Neuron (in vitro differentiated cells): ENCODE measurements at regions not wholly inside any gene's neighbourhood (a gene's known extent, or its start where the extent isn't known, plus 50 kb on each side); places are given as distances from the start of the nearest gene placed in this dataset.

Source experiments
- H2AFZ ChIP-seq: one replicate; pipeline ENCODE4 v1.6.1; 2013; ENCODE audit warnings: low read depth, mild to moderate bottlenecking, inconsistent platforms, low read length, moderate library complexity
- H3K27me3 ChIP-seq: one replicate; pipeline ENCODE4 v1.6.1; 2013; ENCODE audit warnings: low read length; ENCODE audit not compliant: insufficient read depth
- H3K36me3 ChIP-seq: one replicate; pipeline ENCODE4 v1.6.1; 2013; ENCODE audit warnings: low read length; ENCODE audit not compliant: insufficient read depth
- H3K4me1 ChIP-seq: one replicate; pipeline ENCODE4 v1.6.1; 2013; ENCODE audit warnings: low read length; ENCODE audit not compliant: insufficient read depth
- H3K4me3 ChIP-seq: 2 replicates; pipeline ENCODE4 v1.5.1; 2013; ENCODE audit warnings: mild to moderate bottlenecking, low read length, moderate library complexity
- H3K9me3 ChIP-seq: one replicate; pipeline ENCODE4 v1.6.1; 2013; ENCODE audit warnings: low read length

GRCh38 chr17:13337864-13338371 is 263.8 kb downstream of the HS3ST3A1 start:
- Histone ChIP-seq H3K36me3 (no peaks in the 10 kb centered on the region), H3K27me3 (no peaks in the 10 kb centered on the region), H3K9me3 (no peaks in the 10 kb centered on the region), H2AFZ (peak overlapping the region; percentile 82), H3K4me1 (peaks cover 7% of the 10 kb centered on the region), H3K4me3 (peak overlapping the region; percentile 55)

GRCh38 chr17:13337151-13337550 is 264.6 kb downstream of the HS3ST3A1 start:
- Histone ChIP-seq H2AFZ (no peak overlapping the region), H3K4me1 (peaks cover 7% of the 10 kb centered on the region), H3K36me3 (no peaks in the 10 kb centered on the region), H3K27me3 (no peaks in the 10 kb centered on the region), H3K4me3 (no peak overlapping the region), H3K9me3 (no peaks in the 10 kb centered on the region)

GRCh38 chr17:13334374-13334773 is 267.4 kb downstream of the HS3ST3A1 start:
- Histone ChIP-seq H3K4me3 (no peak overlapping the region), H3K36me3 (no peaks in the 10 kb centered on the region), H3K4me1 (peaks cover 7% of the 10 kb centered on the region), H2AFZ (no peak overlapping the region), H3K9me3 (no peaks in the 10 kb centered on the region), H3K27me3 (no peaks in the 10 kb centered on the region)

- H3K27me3 ChIP-seq, result no peaks in the 10 kb centered on the region
- no peak overlapping the region for H2AFZ ChIP-seq
- no peak overlapping the region for H3K4me3 ChIP-seq
- H3K9me3 ChIP-seq, result no peaks in the 10 kb centered on the region
- no peaks in the 10 kb centered on the region for H3K36me3 ChIP-seq
- peaks cover 7% of the 10 kb centered on the region for H3K4me1 ChIP-seq
Observed at GRCh38 chr17:13333661-13334060, 268.1 kb downstream of the HS3ST3A1 start.

GRCh38 chr17:13332207-13332606 is 269.5 kb downstream of the HS3ST3A1 start:
- no peaks in the 10 kb centered on the region for H3K4me1 ChIP-seq
- no peaks in the 10 kb centered on the region for H3K9me3 ChIP-seq
- no peak overlapping the region for H3K4me3 ChIP-seq
- H3K36me3 ChIP-seq, result no peaks in the 10 kb centered on the region
- H2AFZ ChIP-seq, result no peak overlapping the region
- H3K27me3 ChIP-seq, result no peaks in the 10 kb centered on the region

GRCh38 chr17:13329421-13329820 is 272.3 kb downstream of the HS3ST3A1 start:
- no peak overlapping the region for H2AFZ ChIP-seq
- no peaks in the 10 kb centered on the region for H3K27me3 ChIP-seq
- no peaks in the 10 kb centered on the region for H3K36me3 ChIP-seq
- no peaks in the 10 kb centered on the region for H3K9me3 ChIP-seq
- H3K4me1 ChIP-seq, result no peaks in the 10 kb centered on the region
- no peak overlapping the region for H3K4me3 ChIP-seq

GRCh38 chr17:13323990-13324389 is 277.7 kb downstream of the HS3ST3A1 start:
- no peaks in the 10 kb centered on the region for H3K36me3 ChIP-seq
- no peaks in the 10 kb centered on the region for H3K27me3 ChIP-seq
- no peaks in the 10 kb centered on the region for H3K4me1 ChIP-seq
- H3K4me3 ChIP-seq, result no peak overlapping the region
- no peak overlapping the region for H2AFZ ChIP-seq
- no peaks in the 10 kb centered on the region for H3K9me3 ChIP-seq

GRCh38 chr17:13321951-13322701 is 279.6 kb downstream of the HS3ST3A1 start:
- Histone ChIP-seq H3K36me3 (no peaks in the 10 kb centered on the region), H3K4me1 (no peaks in the 10 kb centered on the region), H2AFZ (no peak overlapping the region), H3K27me3 (no peaks in the 10 kb centered on the region), H3K4me3 (no peak overlapping the region), H3K9me3 (no peaks in the 10 kb centered on the region)

- Histone ChIP-seq H3K4me1 (no peaks in the 10 kb centered on the region), H3K27me3 (no peaks in the 10 kb centered on the region), H2AFZ (no peak overlapping the region), H3K4me3 (no peak overlapping the region), H3K36me3 (no peaks in the 10 kb centered on the region), H3K9me3 (no peaks in the 10 kb centered on the region)
Observed at GRCh38 chr17:13320046-13320785, 281.5 kb downstream of the HS3ST3A1 start.

GRCh38 chr17:13316657-13317056 is 285.1 kb downstream of the HS3ST3A1 start:
- H2AFZ ChIP-seq, result no peak overlapping the region
- H3K36me3 ChIP-seq, result no peaks in the 10 kb centered on the region
- H3K9me3 ChIP-seq, result no peaks in the 10 kb centered on the region
- no peaks in the 10 kb centered on the region for H3K4me1 ChIP-seq
- H3K27me3 ChIP-seq, result no peaks in the 10 kb centered on the region
- no peak overlapping the region for H3K4me3 ChIP-seq

- Histone ChIP-seq H3K9me3 (no peaks in the 10 kb centered on the region), H3K4me3 (no peak overlapping the region), H2AFZ (no peak overlapping the region), H3K27me3 (no peaks in the 10 kb centered on the region), H3K36me3 (no peaks in the 10 kb centered on the region), H3K4me1 (no peaks in the 10 kb centered on the region)
Observed at GRCh38 chr17:13311306-13311705, 290.4 kb downstream of the HS3ST3A1 start.

- no peak overlapping the region for H3K4me3 ChIP-seq
- no peaks in the 10 kb centered on the region for H3K4me1 ChIP-seq
- no peaks in the 10 kb centered on the region for H3K9me3 ChIP-seq
- H3K36me3 ChIP-seq, result no peaks in the 10 kb centered on the region
- H3K27me3 ChIP-seq, result no peaks in the 10 kb centered on the region
- no peak overlapping the region for H2AFZ ChIP-seq
Observed at GRCh38 chr17:13310858-13311257, 290.9 kb downstream of the HS3ST3A1 start.

GRCh38 chr17:13306310-13306962 is 288.6 kb upstream of the ELAC2 start:
- no peak overlapping the region for H2AFZ ChIP-seq
- H3K36me3 ChIP-seq, result no peaks in the 10 kb centered on the region
- H3K4me3 ChIP-seq, result no peak overlapping the region
- H3K9me3 ChIP-seq, result no peaks in the 10 kb centered on the region
- no peaks in the 10 kb centered on the region for H3K4me1 ChIP-seq
- H3K27me3 ChIP-seq, result no peaks in the 10 kb centered on the region
